ENCODE measurements at regions not wholly inside any gene's neighbourhood (a gene's known extent, or its start where the extent isn't known, plus 50 kb on each side); places are given as distances from the start of the nearest gene placed in this dataset.

DNA sequence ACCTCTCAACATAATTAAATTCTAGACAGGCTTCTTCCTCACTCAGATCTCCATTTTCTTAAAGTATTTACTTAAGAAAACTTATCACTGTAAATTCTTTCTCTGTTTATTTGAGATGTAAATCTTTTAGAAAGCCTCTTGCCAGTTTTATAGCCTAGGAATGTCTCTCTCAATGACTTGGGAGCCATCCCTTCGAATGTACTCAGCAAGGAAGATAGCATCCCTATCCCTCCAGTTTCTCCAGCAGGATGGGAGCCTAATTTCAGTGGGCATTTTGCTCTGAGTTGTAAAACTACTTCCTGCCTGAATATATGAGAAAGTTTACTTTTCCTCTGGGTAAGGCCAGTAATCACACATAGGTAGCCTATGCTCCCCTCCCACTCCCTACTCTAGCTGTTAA is 558.5 kb upstream of the ARRDC3 start:
- H4K12ac ChIP-seq (ENCODE audit: low read depth, low read length): no peak overlapping the region
- H3K23ac ChIP-seq (ENCODE audit: low read length): no peak overlapping the region
- H3K18ac ChIP-seq (ENCODE audit: low read length): no peak overlapping the region
- H3K27ac ChIP-seq (ENCODE audit: low read depth, low read length): no peak overlapping the region
- no peak overlapping the region for H3K4me3 ChIP-seq (ENCODE audit: low read depth, low read length)
- no peaks in the 10 kb centered on the region for H3K27me3 ChIP-seq (ENCODE audit: insufficient read depth, low read length)
- no peak overlapping the region for H2BK12ac ChIP-seq (ENCODE audit: low read length)
- WGBS (ENCODE audit: extremely low coverage, insufficient coverage, insufficient read length): no CpG with 5 or more reads among the region's 1 CpG
- no peak overlapping the region for H3K4me2 ChIP-seq (ENCODE audit: low read length)
- H4K8ac ChIP-seq (ENCODE audit: low read depth, low read length): no peak overlapping the region
- peaks cover 0 to 4% of the 10 kb centered on the region in 2 experiments for H3K4me1 ChIP-seq (ENCODE audit: control insufficient read depth in 1 of 2, insufficient read depth in 2 of 2, low read length in 2 of 2)
- no peak overlapping the region for H3K9ac ChIP-seq (ENCODE audit: low read length)
- H3K79me2 ChIP-seq (ENCODE audit: control insufficient read depth, insufficient read depth, low read length, poor library complexity): no peaks in the 10 kb centered on the region
- H3K79me1 ChIP-seq (ENCODE audit: low read length): no peaks in the 10 kb centered on the region
- no peak overlapping the region for H2BK120ac ChIP-seq (ENCODE audit: insufficient read depth, low read length, poor library complexity)
- no peaks in the 10 kb centered on the region for H3K9me3 ChIP-seq (ENCODE audit: insufficient read depth, low read depth, low read length)
- H2AFZ ChIP-seq (ENCODE audit: insufficient read depth, low read length, poor library complexity): no peak overlapping the region
- H3K36me3 ChIP-seq (ENCODE audit: control insufficient read depth in 1 of 2, insufficient read depth in 2 of 2, low read length in 2 of 2): no peaks in the 10 kb centered on the region
- no peak overlapping the region for H2AK5ac ChIP-seq (ENCODE audit: low read length)
- H2BK5ac ChIP-seq (ENCODE audit: low read depth, low read length, poor library complexity): no peak overlapping the region
- DNase-seq: no peak
- no peak overlapping the region for H3K14ac ChIP-seq (ENCODE audit: low read length)
- no peak overlapping the region for H3K4ac ChIP-seq (ENCODE audit: low read depth, low read length)
- H4K91ac ChIP-seq (ENCODE audit: low read depth, low read length): no peak overlapping the region

DNA sequence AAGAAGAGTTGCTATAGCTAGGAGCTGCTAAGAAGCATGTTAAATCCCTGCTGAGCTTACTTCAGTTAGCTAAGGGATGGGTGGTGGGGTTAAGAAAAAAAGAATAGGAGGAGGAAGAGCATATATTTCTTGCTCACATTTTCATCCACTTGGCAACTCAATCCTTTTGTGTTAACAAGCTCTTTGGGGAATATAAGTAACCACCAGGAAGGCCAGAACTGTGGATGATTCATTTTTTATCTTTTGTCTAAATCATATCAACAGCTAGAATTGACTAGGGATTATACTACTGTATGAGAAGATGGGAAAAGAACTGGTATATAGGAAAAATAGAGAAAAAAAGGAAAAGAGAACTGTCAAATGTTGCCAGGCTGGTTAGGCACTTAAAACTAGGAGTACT is 555.3 kb upstream of the ARRDC3 start:
- Histone ChIP-seq H3K23ac (ENCODE audit: low read length) (no peak overlapping the region), H3K27me3 (ENCODE audit: insufficient read depth, low read length) (no peaks in the 10 kb centered on the region), H3K4ac (ENCODE audit: low read depth, low read length) (no peak overlapping the region), H4K8ac (ENCODE audit: low read depth, low read length) (no peak overlapping the region), H2BK5ac (ENCODE audit: low read depth, low read length, poor library complexity) (no peak overlapping the region), H3K14ac (ENCODE audit: low read length) (no peak overlapping the region), H3K18ac (ENCODE audit: low read length) (no peak overlapping the region), H2BK12ac (ENCODE audit: low read length) (no peak overlapping the region), H3K79me1 (ENCODE audit: low read length) (no peaks in the 10 kb centered on the region), H3K9me3 (ENCODE audit: insufficient read depth, low read depth, low read length) (no peaks in the 10 kb centered on the region), H2AK5ac (ENCODE audit: low read length) (no peak overlapping the region), H3K9ac (ENCODE audit: low read length) (no peak overlapping the region), H2BK120ac (ENCODE audit: insufficient read depth, low read length, poor library complexity) (no peak overlapping the region), H4K91ac (ENCODE audit: low read depth, low read length) (no peak overlapping the region), H3K4me2 (ENCODE audit: low read length) (no peak overlapping the region), H2AFZ (ENCODE audit: insufficient read depth, low read length, poor library complexity) (no peak overlapping the region), H3K27ac (ENCODE audit: low read depth, low read length) (no peak overlapping the region), H3K36me3 (ENCODE audit: control insufficient read depth in 1 of 2, insufficient read depth in 2 of 2, low read length in 2 of 2) (no peaks in the 10 kb centered on the region), H3K4me3 (ENCODE audit: low read depth, low read length) (no peak overlapping the region), H3K4me1 (ENCODE audit: control insufficient read depth in 1 of 2, insufficient read depth in 2 of 2, low read length in 2 of 2) (peaks cover 0 to 4% of the 10 kb centered on the region in 2 experiments), H3K79me2 (ENCODE audit: control insufficient read depth, insufficient read depth, low read length, poor library complexity) (no peaks in the 10 kb centered on the region), H4K12ac (ENCODE audit: low read depth, low read length) (no peak overlapping the region)
- no peak for DNase-seq

DNA sequence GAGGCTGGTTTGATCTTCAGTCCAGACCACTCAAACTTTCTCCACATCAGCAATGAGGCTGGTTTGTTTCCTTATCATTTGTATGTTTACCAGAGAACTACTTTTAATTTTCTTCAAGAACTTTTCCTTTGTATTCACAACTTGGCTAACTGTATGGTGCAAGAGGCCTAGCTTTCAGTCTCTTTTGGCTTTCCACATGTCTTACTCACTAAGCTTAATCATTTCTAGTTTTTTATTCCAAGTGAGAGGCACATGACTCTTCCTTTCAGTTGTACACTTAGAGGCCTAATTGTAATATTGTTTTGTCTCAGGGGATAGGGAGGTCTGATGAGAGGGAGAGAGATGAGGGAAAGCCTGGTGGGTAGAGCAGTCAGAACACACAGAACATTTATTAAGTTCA is 554.0 kb upstream of the ARRDC3 start:
- Histone ChIP-seq H3K23ac (ENCODE audit: low read length) (no peak overlapping the region), H4K12ac (ENCODE audit: low read depth, low read length) (no peak overlapping the region), H2AFZ (ENCODE audit: insufficient read depth, low read length, poor library complexity) (no peak overlapping the region), H3K4me2 (ENCODE audit: low read length) (no peak overlapping the region), H4K8ac (ENCODE audit: low read depth, low read length) (no peak overlapping the region), H2BK5ac (ENCODE audit: low read depth, low read length, poor library complexity) (no peak overlapping the region), H4K91ac (ENCODE audit: low read depth, low read length) (no peak overlapping the region), H3K27ac (ENCODE audit: low read depth, low read length) (no peak overlapping the region), H2BK120ac (ENCODE audit: insufficient read depth, low read length, poor library complexity) (no peak overlapping the region), H3K79me2 (ENCODE audit: control insufficient read depth, insufficient read depth, low read length, poor library complexity) (no peaks in the 10 kb centered on the region), H3K4me1 (ENCODE audit: control insufficient read depth in 1 of 2, insufficient read depth in 2 of 2, low read length in 2 of 2) (peaks cover 0 to 4% of the 10 kb centered on the region in 2 experiments), H3K27me3 (ENCODE audit: insufficient read depth, low read length) (no peaks in the 10 kb centered on the region), H3K4ac (ENCODE audit: low read depth, low read length) (no peak overlapping the region), H3K18ac (ENCODE audit: low read length) (no peak overlapping the region), H3K9ac (ENCODE audit: low read length) (no peak overlapping the region), H3K4me3 (ENCODE audit: low read depth, low read length) (no peak overlapping the region), H3K9me3 (ENCODE audit: insufficient read depth, low read depth, low read length) (no peaks in the 10 kb centered on the region), H2BK12ac (ENCODE audit: low read length) (no peak overlapping the region), H3K79me1 (ENCODE audit: low read length) (no peaks in the 10 kb centered on the region), H3K36me3 (ENCODE audit: control insufficient read depth in 1 of 2, insufficient read depth in 2 of 2, low read length in 2 of 2) (no peaks in the 10 kb centered on the region), H2AK5ac (ENCODE audit: low read length) (no peak overlapping the region), H3K14ac (ENCODE audit: low read length) (no peak overlapping the region)
- no peak for DNase-seq

DNA sequence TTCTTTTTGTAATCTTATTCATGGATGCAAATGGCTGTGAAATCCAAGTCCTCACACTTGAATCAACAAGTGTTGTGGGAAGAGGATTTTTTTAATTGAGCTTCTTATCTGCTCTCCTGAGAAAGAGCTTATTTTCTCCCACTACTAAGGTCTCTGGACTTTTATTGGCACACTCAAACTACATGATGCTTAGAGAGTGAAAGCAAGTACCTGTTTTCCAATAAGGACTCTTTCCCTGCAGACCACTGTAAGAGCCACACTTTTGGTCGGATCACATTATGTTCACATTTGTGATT is 546.4 kb upstream of the ARRDC3 start:
- Histone ChIP-seq H3K14ac (ENCODE audit: low read length) (no peak overlapping the region), H3K4me2 (ENCODE audit: low read length) (no peak overlapping the region), H3K18ac (ENCODE audit: low read length) (no peak overlapping the region), H3K4me1 (ENCODE audit: control insufficient read depth in 1 of 2, insufficient read depth in 2 of 2, low read length in 2 of 2) (no peaks in the 10 kb centered on the region), H3K4me3 (ENCODE audit: low read depth, low read length) (no peak overlapping the region), H3K27me3 (ENCODE audit: insufficient read depth, low read length) (no peaks in the 10 kb centered on the region), H2AK5ac (ENCODE audit: low read length) (no peak overlapping the region), H2AFZ (ENCODE audit: insufficient read depth, low read length, poor library complexity) (no peak overlapping the region), H2BK5ac (ENCODE audit: low read depth, low read length, poor library complexity) (no peak overlapping the region), H3K9ac (ENCODE audit: low read length) (no peak overlapping the region), H4K8ac (ENCODE audit: low read depth, low read length) (no peak overlapping the region), H3K4ac (ENCODE audit: low read depth, low read length) (no peak overlapping the region), H4K91ac (ENCODE audit: low read depth, low read length) (no peak overlapping the region), H3K36me3 (ENCODE audit: control insufficient read depth in 1 of 2, insufficient read depth in 2 of 2, low read length in 2 of 2) (no peaks in the 10 kb centered on the region), H3K27ac (ENCODE audit: low read depth, low read length) (no peak overlapping the region), H3K79me1 (ENCODE audit: low read length) (no peaks in the 10 kb centered on the region), H3K79me2 (ENCODE audit: control insufficient read depth, insufficient read depth, low read length, poor library complexity) (no peaks in the 10 kb centered on the region), H2BK120ac (ENCODE audit: insufficient read depth, low read length, poor library complexity) (no peak overlapping the region), H3K9me3 (ENCODE audit: insufficient read depth, low read depth, low read length) (no peaks in the 10 kb centered on the region), H2BK12ac (ENCODE audit: low read length) (no peak overlapping the region), H4K12ac (ENCODE audit: low read depth, low read length) (no peak overlapping the region), H3K23ac (ENCODE audit: low read length) (no peak overlapping the region)
- DNase-seq: no peak
- no CpG with 5 or more reads among the region's 1 CpG for WGBS (ENCODE audit: extremely low coverage, insufficient coverage, insufficient read length)
